ENCODE measurements at regions not wholly inside any gene's neighbourhood (a gene's known extent, or its start where the extent isn't known, plus 50 kb on each side); places are given as distances from the start of the nearest gene placed in this dataset.

DNA sequence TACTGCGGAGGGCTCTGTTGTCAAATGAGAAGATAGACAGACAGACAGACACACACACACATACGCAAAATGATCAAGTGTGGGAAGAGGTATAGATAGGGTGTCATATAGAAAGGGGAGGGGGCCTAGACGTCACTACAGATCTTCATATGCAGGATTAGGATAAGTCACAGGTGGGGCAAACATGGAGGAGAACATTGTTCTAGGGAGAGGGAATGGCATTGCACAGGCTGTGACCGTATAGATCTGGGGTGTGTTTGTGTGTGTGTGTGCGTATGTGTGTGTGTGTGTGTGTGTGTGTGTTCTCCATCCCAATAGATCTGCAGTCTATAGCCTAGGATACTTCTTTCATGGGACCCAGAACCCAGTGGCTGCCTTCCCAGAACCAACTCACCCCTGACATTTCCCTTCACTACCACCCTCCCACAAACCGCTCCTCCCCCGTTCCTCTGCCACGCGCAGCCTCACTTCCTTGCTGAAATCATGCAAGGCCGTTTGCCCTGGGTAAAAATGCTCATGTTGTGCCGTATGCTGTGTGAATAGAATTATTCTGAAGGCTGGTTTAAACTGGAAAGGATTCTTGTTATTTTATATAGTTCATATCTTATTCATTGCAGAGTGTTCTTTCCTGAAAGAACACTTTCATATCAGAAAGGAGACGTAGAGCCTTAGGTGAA, 50.5 kb upstream of the CCL1 start:
- DNase-seq: no peak

DNA sequence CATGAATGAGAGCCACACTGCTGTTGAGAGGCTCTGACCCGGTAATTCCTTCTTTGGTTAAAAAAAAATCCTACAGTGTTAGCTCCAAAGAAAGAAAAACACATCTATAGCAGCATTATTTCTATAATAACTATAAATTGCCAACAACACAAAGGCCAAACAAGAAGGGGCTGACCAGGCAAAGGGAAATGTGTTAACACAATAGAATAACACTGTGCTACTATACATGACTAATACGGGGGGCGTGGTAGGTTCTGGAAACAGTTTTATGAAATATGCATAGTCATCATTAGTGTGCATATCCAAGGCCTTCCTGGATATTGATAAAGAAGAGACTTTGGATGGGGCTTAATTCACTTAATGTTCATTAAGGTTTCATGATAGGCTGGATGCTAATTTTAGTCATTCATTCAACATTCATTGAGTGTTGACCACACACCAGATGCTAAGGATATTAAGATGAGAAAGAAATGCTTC, 50.0 kb upstream of the CCL1 start:
- DNase-seq: no peak

Data from SHP77 treated with DMSO at 0.1 percent for 48 hours (cell line).